ENCODE measurements at regions not wholly inside any gene's neighbourhood (a gene's known extent, or its start where the extent isn't known, plus 50 kb on each side); places are given as distances from the start of the nearest gene placed in this dataset.

GRCh38 chr9:91023741-91024140 lies 222.1 kb downstream of the SYK start:
- DNase-seq (ENCODE audit: low spot score), result no peak

- no peak for DNase-seq (ENCODE audit: low spot score)
Measured at GRCh38 chr9:91024841-91025240, 223.2 kb downstream of the SYK start.

- no peak for DNase-seq (ENCODE audit: low spot score)
Measured at GRCh38 chr9:91025856-91026255, 224.2 kb downstream of the SYK start.

GRCh38 chr9:91026266-91026665 lies 224.6 kb downstream of the SYK start:
- DNase-seq (ENCODE audit: low spot score), result no peak

GRCh38 chr9:91027005-91027404 lies 225.4 kb downstream of the SYK start:
- DNase-seq (ENCODE audit: low spot score), result no peak

- no peak for DNase-seq (ENCODE audit: low spot score)
Measured at GRCh38 chr9:91028166-91028827, 226.7 kb downstream of the SYK start.

DNA sequence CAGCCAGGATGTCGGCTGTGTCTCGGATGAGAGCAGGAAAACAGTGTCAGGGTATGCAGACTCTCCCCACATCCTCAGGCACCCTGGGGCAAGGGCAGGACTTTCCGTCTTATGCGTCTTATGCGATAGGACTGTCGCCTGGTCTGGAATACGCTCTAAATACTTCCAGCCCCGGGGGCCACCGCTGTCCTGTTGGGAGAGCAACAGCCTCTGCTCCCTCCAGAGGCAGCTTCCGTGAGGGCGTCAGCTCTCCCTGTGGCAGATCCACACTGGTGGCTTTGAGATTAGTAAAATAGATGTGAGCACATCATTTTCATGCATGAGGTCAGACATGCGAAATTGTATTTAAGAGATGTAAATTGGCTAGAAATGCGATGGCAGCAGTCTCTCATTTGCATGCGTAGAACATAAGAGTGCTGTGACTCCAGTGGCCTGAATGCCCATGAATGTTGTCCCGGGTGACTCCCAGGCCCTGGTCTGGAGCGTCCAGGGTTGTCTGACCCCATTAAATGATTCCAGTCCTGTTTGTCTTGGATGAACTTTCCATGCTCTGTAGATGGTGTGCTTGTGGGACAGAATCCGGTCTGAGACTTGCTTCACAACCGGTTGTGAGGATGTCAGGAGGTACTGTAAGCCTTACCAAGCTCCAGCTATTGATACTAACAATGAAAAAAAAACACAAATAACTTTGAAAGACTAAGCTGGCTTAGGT lies 228.2 kb downstream of the SYK start:
- DNase-seq (ENCODE audit: low spot score), result no peak

DNA sequence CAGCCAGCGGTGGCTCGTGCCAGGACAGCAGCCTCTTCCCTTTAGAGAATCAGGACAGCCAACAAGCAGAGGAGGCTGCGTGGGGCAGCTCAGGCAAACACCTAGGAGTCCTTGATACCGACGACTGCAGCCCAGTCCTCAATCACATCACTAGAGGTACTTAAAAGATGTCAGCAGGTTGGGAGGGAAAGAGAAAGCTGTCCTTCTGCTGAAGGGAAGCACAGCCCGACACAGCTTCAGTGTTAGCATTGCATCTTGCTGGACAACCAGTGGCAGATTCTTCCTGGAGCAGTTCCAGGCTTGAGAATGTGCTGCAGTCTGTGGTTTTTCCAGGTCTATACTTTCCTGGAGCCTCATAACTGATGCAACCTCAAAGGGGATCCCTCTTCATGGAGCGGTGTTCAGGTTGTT lies 230.5 kb downstream of the SYK start:
- DNase-seq (ENCODE audit: low spot score), result no peak

- DNase-seq (ENCODE audit: low spot score), result no peak
Measured at GRCh38 chr9:91033270-91033669, 231.7 kb downstream of the SYK start.

GRCh38 chr9:91033797-91034196 lies 232.2 kb downstream of the SYK start:
- no peak for DNase-seq (ENCODE audit: low spot score)

DNA sequence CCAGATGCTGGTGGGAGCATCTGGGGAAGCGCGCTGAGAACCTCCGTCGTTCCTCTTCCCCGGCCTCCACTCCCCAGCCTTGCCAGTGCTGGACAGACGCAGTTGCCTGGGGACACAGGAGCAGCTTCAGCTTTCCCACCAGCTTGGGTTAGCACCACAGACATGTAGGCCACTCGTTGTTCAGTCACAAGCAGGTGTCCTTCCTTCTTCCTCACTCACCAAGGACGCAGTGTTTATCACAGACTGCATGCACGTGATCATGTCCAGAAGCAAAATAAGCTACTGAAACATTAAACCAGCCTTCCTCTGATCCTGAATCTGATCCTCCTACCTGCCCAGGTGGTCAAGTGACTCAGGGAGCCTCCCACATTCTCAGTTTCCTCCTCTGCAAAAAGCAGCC lies 232.9 kb downstream of the SYK start:
- no peak for DNase-seq (ENCODE audit: low spot score)

- no peak for DNase-seq (ENCODE audit: low spot score)
Measured at GRCh38 chr9:91034976-91035824, 233.6 kb downstream of the SYK start.

DNA sequence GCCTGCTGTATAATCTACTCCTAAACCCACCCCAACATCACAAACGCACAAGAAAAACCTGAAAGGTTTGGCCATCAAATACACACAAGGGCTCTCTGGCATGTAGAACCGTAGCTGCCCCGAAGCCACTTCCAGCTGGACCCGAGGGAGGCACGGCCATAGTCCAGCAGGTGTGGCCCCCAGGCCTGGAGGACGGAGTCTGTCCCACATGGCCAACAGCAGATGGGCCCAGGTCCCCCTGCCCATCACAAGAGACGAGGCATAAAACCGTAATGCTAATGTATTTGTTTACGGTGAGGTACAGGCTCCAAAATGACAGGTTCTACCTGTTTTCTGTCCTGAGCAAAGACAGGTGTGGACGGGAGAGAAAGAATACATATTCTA lies 234.2 kb downstream of the SYK start:
- DNase-seq (ENCODE audit: low spot score), result no peak

DNA sequence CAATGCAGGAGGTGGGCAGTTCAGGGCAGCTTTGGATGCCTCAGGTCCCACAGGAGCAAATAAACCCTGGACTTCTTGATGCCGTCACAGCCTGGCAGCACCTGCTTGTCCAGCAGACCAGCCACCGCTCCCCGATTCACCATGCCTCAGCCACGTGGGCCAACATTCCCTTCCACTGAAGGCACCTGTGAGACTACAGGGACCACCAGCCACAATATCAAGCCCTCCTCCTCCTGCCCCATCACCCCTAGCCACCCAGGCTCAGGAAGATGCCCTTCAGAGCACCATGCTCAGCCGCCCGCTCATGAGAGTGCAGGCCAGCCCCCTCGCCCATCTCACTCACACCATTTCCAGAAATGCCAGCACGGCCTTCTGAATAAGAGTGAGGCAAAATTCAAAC lies 234.7 kb downstream of the SYK start:
- DNase-seq (ENCODE audit: low spot score), result no peak

GRCh38 chr9:91036826-91037510 lies 235.3 kb downstream of the SYK start:
- DNase-seq (ENCODE audit: low spot score), result peak; percentile 83

DNA sequence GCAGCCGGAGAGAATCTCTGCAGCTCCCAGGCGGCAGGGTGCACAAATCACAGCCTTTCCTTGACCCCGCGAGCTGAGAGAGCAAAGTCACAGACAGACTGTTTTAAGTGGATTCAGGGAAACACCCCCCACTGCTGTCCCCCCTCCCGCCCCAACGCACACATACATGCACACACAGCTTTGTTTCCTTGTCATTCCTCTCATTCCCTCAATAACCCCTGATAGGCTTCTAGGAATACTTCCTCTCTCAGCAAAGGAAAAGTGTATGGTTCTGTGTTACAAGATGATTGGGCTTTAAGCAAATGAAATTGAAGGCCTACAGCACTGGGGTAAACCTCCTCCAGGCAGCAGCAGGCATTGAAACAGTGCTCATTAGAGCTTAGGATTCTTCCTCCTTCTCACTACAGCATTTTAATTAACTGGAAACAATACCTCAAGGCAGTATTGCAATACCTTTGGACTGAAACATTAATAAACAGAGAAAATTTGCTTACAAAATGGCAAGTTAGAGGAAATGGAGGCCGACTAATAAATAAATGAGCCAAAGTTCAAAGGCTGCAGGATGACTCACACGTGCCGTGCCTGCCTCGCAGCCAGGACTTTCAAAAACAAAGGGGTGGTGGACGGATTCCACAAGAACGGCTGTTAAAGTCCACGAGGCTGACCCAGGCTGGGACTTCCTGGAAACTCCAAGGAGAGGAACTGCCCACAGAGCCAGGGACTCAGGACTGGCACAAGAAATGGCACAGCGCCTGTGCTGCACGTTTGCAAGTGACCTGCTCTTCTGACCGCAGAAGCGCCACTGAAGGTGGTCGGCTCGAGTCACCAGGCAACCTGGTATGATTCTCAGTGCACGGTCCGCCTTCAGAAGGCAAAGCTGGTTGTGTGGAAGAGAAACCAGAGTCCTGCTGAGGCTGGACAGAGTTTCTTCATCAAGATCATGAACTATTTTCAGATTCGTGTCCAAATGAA lies 236.2 kb downstream of the SYK start:
- peak; percentile 86 for DNase-seq (ENCODE audit: low spot score)

DNA sequence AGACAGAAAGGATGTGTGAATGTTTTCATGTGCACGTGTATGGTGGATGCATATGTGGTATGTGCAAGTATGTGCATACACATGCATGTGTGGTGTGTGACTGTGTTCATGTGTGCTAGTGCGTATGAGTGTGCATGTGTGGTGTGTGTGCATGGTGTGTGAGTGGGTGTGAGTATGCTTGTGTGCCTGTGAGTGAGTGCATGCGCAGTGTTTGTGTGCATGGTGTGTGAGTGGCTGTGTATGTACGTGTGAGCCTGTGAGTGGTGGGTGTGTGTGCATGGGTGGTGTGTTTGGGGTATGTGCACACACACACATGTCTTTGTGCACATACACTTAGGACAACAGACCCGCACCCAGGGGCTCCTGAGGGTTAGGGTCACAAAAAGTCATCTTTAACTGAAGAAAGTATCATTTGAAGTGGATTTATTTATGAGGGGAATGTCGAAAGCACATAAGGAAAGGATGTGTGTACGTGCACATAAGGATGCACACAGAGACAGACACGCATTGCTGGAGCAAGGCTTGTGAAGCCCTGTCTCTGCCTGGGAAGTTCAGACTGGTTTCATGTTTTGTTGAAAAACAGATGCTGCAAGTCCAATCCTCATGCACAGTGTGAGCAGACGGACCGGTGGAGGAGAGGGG lies 237.0 kb downstream of the SYK start:
- no peak for DNase-seq (ENCODE audit: low spot score)

DNA sequence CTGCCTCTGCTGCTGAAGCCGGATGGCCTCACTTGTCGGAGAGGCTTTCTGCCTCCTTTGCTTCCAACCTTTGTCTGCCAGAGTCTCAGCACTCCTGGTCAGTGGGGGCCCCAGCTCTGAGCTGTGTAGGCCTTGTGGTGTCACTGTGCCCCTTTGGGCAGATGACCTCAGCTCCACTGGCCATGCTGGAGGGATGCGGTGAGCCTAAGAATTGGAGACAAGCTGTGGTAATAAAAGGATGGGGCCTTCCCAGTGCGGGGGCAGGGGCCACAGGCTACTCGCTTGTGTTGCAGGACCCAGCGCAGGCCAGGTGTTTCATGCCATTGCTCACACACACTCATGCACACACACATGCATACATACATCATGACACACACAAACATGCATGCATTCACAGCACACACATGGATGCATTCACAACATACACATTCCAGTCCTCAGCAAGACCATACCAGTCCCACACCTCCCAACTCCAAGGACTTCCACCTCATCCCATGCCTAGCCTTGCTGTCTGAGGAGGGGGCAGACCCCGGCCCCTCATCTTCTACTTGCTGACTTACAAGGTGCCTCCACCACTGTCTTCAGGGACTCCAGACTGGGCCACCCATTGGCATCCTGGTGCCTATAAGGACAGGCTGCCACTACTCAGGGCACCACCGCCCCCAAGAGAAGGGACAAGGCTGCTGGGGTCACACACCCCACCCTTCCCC lies 237.7 kb downstream of the SYK start:
- DNase-seq (ENCODE audit: low spot score), result no peak

- DNase-seq (ENCODE audit: low spot score), result no peak
Measured at GRCh38 chr9:91039835-91040140, 238.2 kb downstream of the SYK start.
